ENCODE measurements at regions not wholly inside any gene's neighbourhood (a gene's known extent, or its start where the extent isn't known, plus 50 kb on each side); places are given as distances from the start of the nearest gene placed in this dataset.

- no peak for DNase-seq (ENCODE audit: low read depth)
- no peak overlapping the region for H3K4me3 ChIP-seq (replicated peaks; ENCODE audit: low read depth, low read length)
- no peak for TF ChIP-seq CTCF (IDR thresholded peaks at IDR 0.05; ENCODE audit: low read length, missing control alignments)
Observed at GRCh38 chr6:66731310-66731709, 1024.3 kb upstream of the EYS start.

- TF ChIP-seq CTCF (IDR thresholded peaks at IDR 0.05; ENCODE audit: low read length, missing control alignments): no peak
Observed at GRCh38 chr6:66725670-66726069, 1018.6 kb upstream of the EYS start.

DNA sequence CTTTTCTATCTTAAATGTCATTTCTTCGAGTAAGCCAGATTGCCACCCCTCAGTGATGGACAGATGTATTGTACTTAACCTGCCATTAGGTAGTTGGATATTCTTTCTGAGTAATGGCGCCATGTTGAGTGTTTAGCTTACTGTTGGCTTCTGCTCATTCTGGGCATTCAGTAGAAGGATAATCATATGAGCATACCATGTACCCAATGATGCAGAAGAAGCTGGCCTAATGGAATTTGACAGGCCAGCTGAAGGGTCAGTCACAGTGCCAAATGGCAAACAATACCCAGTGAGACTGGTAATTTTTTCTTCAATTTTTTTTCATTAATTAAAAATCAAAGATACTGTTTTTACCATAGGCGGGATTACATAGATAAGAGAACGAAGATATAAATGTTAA, 1010.8 kb upstream of the EYS start:
- H3K4me3 ChIP-seq (replicated peaks; ENCODE audit: low read depth, low read length): no peak overlapping the region
- TF ChIP-seq CTCF (IDR thresholded peaks at IDR 0.05; ENCODE audit: low read length, missing control alignments): no peak
- DNase-seq (ENCODE audit: low read depth): no peak

More at GRCh38 chr6:66725670-66726069, 1018.6 kb upstream of the EYS start:
- H3K4me3 ChIP-seq (replicated peaks; ENCODE audit: low read depth, low read length): no peak overlapping the region
- DNase-seq (ENCODE audit: low read depth): no peak

DNA sequence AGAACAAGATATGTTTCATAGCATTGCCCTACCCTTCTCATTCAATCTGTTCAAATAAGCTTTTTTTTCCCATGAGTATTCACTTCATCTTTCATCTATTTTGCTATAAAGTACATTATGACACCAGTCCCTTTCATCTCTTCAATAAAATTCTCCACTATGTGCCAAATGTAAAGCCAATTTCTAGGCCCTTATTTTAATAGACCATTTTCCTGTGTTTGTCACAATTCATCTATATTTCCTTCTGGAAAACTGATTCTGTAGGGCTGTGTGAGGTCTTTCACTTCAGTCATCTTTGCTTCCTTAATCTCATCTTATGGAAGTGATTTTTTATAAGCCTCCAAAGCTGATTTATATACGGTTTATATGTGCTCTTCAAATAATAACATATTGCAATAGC, 992.4 kb upstream of the EYS start:
- TF ChIP-seq CTCF (IDR thresholded peaks at IDR 0.05; ENCODE audit: low read length, missing control alignments): no peak
- H3K4me3 ChIP-seq (replicated peaks; ENCODE audit: low read depth, low read length): no peak overlapping the region
- DNase-seq (ENCODE audit: low read depth): no peak

GRCh38 chr6:66689608-66690007, 982.6 kb upstream of the EYS start:
- DNase-seq (ENCODE audit: low read depth): no peak
- no peak for TF ChIP-seq CTCF (IDR thresholded peaks at IDR 0.05; ENCODE audit: low read length, missing control alignments)
- no peak overlapping the region for H3K4me3 ChIP-seq (replicated peaks; ENCODE audit: low read depth, low read length)

- TF ChIP-seq CTCF (IDR thresholded peaks at IDR 0.05; ENCODE audit: low read length, missing control alignments): no peak
- no peak overlapping the region for H3K4me3 ChIP-seq (replicated peaks; ENCODE audit: low read depth, low read length)
- DNase-seq (ENCODE audit: low read depth): no peak
Observed at GRCh38 chr6:66687611-66688140, 980.6 kb upstream of the EYS start.

DNA sequence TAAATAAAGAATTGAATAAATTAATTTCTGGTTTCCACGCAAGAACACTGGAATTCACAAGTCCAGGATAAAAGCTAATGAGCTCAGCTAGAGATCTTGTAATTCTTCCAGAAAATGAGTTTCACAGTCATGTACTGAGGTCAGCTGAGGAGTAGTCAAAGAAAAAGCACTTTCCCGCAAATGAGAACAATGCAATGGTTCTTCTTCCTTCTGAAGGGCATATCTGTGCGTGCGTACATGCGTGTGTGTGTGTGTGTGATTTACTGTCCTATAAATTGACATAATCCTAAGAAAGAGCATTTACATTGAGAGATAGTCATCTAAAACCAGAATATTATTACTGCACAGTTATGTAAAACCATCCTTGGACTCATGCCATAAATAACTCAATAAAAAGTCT, 968.9 kb upstream of the EYS start:
- no peak for DNase-seq (ENCODE audit: low read depth)
- H3K4me3 ChIP-seq (replicated peaks; ENCODE audit: low read depth, low read length): no peak overlapping the region
- TF ChIP-seq CTCF (IDR thresholded peaks at IDR 0.05; ENCODE audit: low read length, missing control alignments): no peak

Data from fibroblast of pulmonary artery (primary cell).